Breast epithelium (tissue), 4 donors: ENCODE measurements at regions not wholly inside any gene's neighbourhood (a gene's known extent, or its start where the extent isn't known, plus 50 kb on each side); places are given as distances from the start of the nearest gene placed in this dataset.

Source experiments
- DNase-seq, 2 donors: peaks; one replicate each; pipeline ENCODE4 v3.0.0-alpha.2; 2019; ENCODE audit warnings: low spot score in 2 of 2
- H3K27ac ChIP-seq, 2 donors: fragments of 200-600 bp; sonication (generic) in 1 of 2; one replicate each; pipeline ENCODE4 v1.5.1; 2016 to 2019; ENCODE audit warnings: mild to moderate bottlenecking in 1 of 2
- H3K27me3 ChIP-seq, 2 donors: fragments of 200-600 bp; sonication (generic) in 1 of 2; one replicate each; pipeline versions ENCODE4 v1.5.1 to v1.6.0; 2017 to 2019; ENCODE audit warnings: control low read depth in 1 of 2, mild to moderate bottlenecking in 1 of 2
- H3K36me3 ChIP-seq: fragments of 200-600 bp; one replicate; pipeline ENCODE4 v1.5.1; 2019
- H3K4me1 ChIP-seq, 2 donors: fragments of 200-600 bp; sonication (generic); one replicate each; pipeline ENCODE4 v1.5.1; 2016 to 2019; ENCODE audit warnings: control low read depth in 1 of 2
- H3K4me3 ChIP-seq, 3 donors: fragments of 200-600 bp; sonication (generic); 1 replicate in 2 of 3; 2 replicates in 1 of 3; pipeline ENCODE4 v1.5.1; 2016 to 2019; ENCODE audit warnings: mild to moderate bottlenecking in 3 of 3, moderate library complexity in 2 of 3
- H3K9me3 ChIP-seq, 2 donors: fragments of 200-600 bp; sonication (generic) in 1 of 2; one replicate each; pipeline ENCODE4 v1.5.1; 2016 to 2019; ENCODE audit warnings: control low read depth in 1 of 2
- CTCF ChIP-seq, 3 donors: fragments of 450-650 bp; IDR thresholded peaks; one replicate each; pipeline ENCODE4 v1.5.1; 2016 to 2017; ENCODE audit warnings: antibody characterized with exemption in 3 of 3, mild to moderate bottlenecking in 3 of 3, moderate library complexity in 3 of 3
- POLR2A ChIP-seq: fragments of 450-650 bp; IDR thresholded peaks from one replicate; pipeline ENCODE4 v1.6.1; 2016; ENCODE audit warnings: antibody characterized with exemption, mild to moderate bottlenecking, moderate library complexity
- POLR2AphosphoS5 ChIP-seq, 3 donors: sonication (generic); formaldehyde crosslinking; IDR thresholded peaks; one replicate each; pipeline ENCODE4 v1.6.1; 2017; ENCODE audit warnings: antibody characterized with exemption in 3 of 3
- intact Hi-C: fragments of 100-400 bp; cut with DNase I; formaldehyde crosslinking; loops from one replicate; pipeline ENCODE4 v1.15.1; 2023; ENCODE audit warnings: low total_unique reads

- intact Hi-C loops, result no loop called here
- H3K27me3 ChIP-seq, result no peaks in the 10 kb centered on the region
- no peak overlapping the region for H3K27ac ChIP-seq
- DNase-seq, result no peak
- peaks cover 0 to 7% of the 10 kb centered on the region in 2 donors for H3K9me3 ChIP-seq
- no peaks in the 10 kb centered on the region for H3K36me3 ChIP-seq
- no peak for TF ChIP-seq POLR2A
- no peak for TF ChIP-seq POLR2AphosphoS5 (IDR thresholded peaks at IDR 0.05)
- no peak for TF ChIP-seq CTCF (IDR thresholded peaks at IDR 0.05)
- H3K4me1 ChIP-seq, result no peaks in the 10 kb centered on the region
- no peak overlapping the region for H3K4me3 ChIP-seq
Observed at GRCh38 chr12:127373559-127373958, 893.4 kb upstream of the TMEM132C start.

DNA sequence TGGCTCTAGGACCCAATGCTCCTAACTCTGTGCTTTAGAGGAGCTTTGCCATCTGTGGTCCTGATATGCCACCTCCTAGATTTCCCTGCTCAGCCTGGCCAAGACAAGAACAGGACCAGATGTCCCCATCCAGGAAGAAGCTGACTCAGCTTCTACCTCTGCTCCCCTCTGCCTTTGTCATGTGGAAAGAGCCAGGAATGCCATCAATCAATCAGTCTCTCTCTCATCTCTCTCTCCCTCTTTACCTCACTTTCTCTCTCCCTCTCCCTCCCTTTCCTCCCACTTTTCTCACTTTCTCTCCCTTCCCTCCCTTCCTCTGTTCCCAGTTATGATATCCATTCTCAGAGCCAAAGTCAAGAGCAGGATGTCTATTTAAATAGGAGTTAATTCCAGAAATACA lies 892.5 kb upstream of the TMEM132C start:
- TF ChIP-seq POLR2AphosphoS5 (IDR thresholded peaks at IDR 0.05) (no peak), POLR2A (no peak), CTCF (IDR thresholded peaks at IDR 0.05) (no peak)
- intact Hi-C loops, result no loop called here
- Histone ChIP-seq H3K27ac (no peak overlapping the region), H3K27me3 (no peaks in the 10 kb centered on the region), H3K9me3 (no peaks in the 10 kb centered on the region), H3K4me3 (no peak overlapping the region), H3K36me3 (no peaks in the 10 kb centered on the region), H3K4me1 (no peaks in the 10 kb centered on the region)
- no peak for DNase-seq

DNA sequence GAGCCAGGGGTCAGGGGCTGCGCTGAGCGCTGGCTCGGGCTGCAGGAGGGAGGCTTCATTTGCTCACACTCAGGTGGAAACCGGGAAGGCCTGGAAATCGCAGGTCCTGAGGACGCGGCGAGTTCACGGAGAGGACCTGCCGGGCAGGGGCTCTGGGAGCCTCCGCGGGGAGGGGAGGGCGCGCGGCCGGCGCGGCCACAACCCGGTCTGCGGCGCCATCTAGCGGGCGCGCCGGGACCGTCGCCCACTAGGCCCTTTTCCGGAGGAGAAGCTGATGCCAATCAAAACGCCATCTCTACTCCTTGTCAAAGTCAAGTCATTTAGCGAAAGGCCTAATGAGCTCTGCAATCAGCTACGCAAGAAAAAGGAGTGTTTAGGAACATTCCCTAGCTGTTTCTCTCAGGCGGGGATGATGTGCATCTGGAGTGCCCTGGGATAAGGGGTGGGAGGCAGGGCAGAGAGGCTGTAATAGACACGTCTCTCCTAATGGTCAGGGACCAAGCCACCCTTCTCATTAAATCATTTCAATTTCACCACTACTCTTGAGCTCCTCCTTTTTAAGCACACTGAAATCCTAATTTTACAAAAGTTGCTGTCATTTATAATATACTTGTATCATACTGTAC lies 885.8 kb upstream of the TMEM132C start:
- Histone ChIP-seq H3K4me3 (no peak overlapping the region), H3K36me3 (no peaks in the 10 kb centered on the region), H3K27ac (no peak overlapping the region), H3K4me1 (no peaks in the 10 kb centered on the region), H3K27me3 (peaks cover 0 to 14% of the 10 kb centered on the region in 2 donors), H3K9me3 (no peaks in the 10 kb centered on the region)
- intact Hi-C loops, result no loop called here
- no peak for DNase-seq
- TF ChIP-seq POLR2AphosphoS5 (IDR thresholded peaks at IDR 0.05), result no peak
- peak in 2 of 3 donors; percentile 46 to 47 for TF ChIP-seq CTCF (IDR thresholded peaks at IDR 0.05)
- TF ChIP-seq POLR2A, result no peak

DNA sequence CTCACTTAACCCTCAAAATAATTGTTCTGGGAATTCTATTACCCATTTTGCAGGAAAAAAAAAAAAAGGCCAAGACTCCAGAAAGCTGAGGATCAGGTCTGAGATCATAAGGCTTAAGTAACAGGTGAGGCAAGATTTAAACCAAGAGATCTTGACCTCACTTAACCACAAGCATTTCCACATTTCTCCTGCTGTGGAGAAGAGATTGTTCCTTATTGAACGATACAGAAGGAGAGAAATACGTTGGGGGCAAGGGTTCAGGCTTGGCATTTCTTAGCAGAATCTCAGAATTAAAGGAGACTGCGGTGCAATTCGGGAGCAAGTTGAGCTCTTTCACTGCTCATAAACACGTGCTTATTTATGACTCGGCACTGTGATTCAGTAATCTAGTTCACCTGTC lies 885.3 kb upstream of the TMEM132C start:
- Histone ChIP-seq H3K9me3 (no peaks in the 10 kb centered on the region), H3K4me3 (no peak overlapping the region), H3K4me1 (no peaks in the 10 kb centered on the region), H3K27me3 (peaks cover 0 to 19% of the 10 kb centered on the region in 2 donors), H3K27ac (no peak overlapping the region), H3K36me3 (no peaks in the 10 kb centered on the region)
- DNase-seq, result no peak
- TF ChIP-seq CTCF (IDR thresholded peaks at IDR 0.05) (no peak), POLR2AphosphoS5 (IDR thresholded peaks at IDR 0.05) (no peak)
- intact Hi-C loops, result no loop called here

DNA sequence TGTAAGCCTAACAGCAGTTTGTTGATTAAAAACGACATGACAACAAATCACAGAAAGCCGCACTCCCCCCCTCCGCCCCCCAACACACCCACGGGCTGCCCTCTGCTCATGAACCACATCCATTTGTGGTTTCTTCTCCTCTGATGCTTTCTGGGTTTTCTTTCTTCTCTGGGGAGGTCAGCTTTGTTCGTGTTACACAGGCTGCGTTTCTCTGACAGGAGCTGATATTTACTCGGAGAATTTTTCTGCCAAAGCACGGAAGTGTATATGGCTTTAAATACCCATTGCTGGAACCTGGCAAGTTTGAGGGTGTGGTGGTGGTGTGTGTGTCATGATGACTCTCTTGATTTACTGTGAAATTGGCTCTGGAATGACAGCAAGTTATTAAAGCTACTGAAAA lies 883.7 kb upstream of the TMEM132C start:
- no peak for TF ChIP-seq POLR2A
- no peak for TF ChIP-seq POLR2AphosphoS5 (IDR thresholded peaks at IDR 0.05)
- no peak for TF ChIP-seq CTCF (IDR thresholded peaks at IDR 0.05)
- H3K27ac ChIP-seq, result no peak overlapping the region
- no peaks in the 10 kb centered on the region for H3K4me1 ChIP-seq
- no peak for DNase-seq
- H3K4me3 ChIP-seq, result no peak overlapping the region
- intact Hi-C loops, result no loop called here
- H3K27me3 ChIP-seq, result peaks cover 0 to 22% of the 10 kb centered on the region in 2 donors
- no peaks in the 10 kb centered on the region for H3K9me3 ChIP-seq
- no peaks in the 10 kb centered on the region for H3K36me3 ChIP-seq
